NB4 (cell line): ENCODE measurements at regions not wholly inside any gene's neighbourhood (a gene's known extent, or its start where the extent isn't known, plus 50 kb on each side); places are given as distances from the start of the nearest gene placed in this dataset.

ENCODE experiments used
- DNase-seq: peaks from one replicate; pipeline ENCODE4 v3.0.0; 2010; ENCODE audit warnings: low read depth
- H3K4me3 ChIP-seq: one replicate; pipeline ENCODE4 v1.5.1; 2011; ENCODE audit warnings: mild to moderate bottlenecking, low read depth, low read length, moderate library complexity
- MYC ChIP-seq: IDR thresholded peaks from 2 replicates; pipeline ENCODE4 v1.6.1; 2011; ENCODE audit warnings: low read depth, low read length
- POLR2A ChIP-seq: IDR thresholded peaks from 2 replicates; pipeline ENCODE4 v1.6.1; 2011; ENCODE audit warnings: mild to moderate bottlenecking; ENCODE audit not compliant: insufficient read length; ENCODE audit errors: extremely low read depth
- TF ChIP-seq, protein P1 (sequence below): IDR thresholded peaks from one replicate; pipeline ENCODE4 v1.5.1; 2012; ENCODE audit warnings: low read depth, low read length
- TF ChIP-seq, protein P2 (sequence below): IDR thresholded peaks from 2 replicates; pipeline ENCODE4 v1.6.1; 2011; ENCODE audit warnings: low read depth, low read length

DNA sequence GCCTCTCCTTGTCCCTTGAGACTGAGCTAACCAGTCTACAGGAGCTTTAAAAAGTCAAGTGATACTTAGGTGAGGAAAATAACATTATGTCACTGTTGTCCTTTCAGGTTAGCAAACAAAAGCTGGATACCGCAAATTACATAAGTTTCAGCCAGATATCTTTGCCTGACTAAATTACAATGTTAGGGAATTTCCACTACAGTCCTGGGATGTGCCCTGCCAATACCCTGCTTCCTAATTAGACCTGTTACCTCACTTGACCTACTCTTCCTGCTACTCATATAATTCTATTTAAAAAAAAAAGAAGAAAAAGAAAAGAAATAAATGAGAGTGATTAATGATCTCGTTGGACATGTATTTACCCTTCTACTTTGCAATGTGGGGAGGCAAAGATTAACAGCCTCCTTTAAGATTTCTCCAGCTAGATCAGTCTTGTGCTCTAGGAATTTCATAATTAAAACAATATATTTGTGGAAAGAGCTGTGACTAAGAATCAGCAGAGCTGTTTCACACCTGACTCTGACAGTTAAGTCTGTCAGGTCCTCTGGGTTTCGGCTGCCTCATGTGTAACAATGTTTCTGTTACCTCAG lies 318.9 kb downstream of the HDGFL1 start:
- no peak overlapping the region for H3K4me3 ChIP-seq
- TF ChIP-seq POLR2A = no peak
- TF ChIP-seq, protein P1, sequence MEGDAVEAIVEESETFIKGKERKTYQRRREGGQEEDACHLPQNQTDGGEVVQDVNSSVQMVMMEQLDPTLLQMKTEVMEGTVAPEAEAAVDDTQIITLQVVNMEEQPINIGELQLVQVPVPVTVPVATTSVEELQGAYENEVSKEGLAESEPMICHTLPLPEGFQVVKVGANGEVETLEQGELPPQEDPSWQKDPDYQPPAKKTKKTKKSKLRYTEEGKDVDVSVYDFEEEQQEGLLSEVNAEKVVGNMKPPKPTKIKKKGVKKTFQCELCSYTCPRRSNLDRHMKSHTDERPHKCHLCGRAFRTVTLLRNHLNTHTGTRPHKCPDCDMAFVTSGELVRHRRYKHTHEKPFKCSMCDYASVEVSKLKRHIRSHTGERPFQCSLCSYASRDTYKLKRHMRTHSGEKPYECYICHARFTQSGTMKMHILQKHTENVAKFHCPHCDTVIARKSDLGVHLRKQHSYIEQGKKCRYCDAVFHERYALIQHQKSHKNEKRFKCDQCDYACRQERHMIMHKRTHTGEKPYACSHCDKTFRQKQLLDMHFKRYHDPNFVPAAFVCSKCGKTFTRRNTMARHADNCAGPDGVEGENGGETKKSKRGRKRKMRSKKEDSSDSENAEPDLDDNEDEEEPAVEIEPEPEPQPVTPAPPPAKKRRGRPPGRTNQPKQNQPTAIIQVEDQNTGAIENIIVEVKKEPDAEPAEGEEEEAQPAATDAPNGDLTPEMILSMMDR = no peak
- TF ChIP-seq, protein P2, sequence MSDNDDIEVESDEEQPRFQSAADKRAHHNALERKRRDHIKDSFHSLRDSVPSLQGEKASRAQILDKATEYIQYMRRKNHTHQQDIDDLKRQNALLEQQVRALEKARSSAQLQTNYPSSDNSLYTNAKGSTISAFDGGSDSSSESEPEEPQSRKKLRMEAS = no peak
- no peak for DNase-seq

DNA sequence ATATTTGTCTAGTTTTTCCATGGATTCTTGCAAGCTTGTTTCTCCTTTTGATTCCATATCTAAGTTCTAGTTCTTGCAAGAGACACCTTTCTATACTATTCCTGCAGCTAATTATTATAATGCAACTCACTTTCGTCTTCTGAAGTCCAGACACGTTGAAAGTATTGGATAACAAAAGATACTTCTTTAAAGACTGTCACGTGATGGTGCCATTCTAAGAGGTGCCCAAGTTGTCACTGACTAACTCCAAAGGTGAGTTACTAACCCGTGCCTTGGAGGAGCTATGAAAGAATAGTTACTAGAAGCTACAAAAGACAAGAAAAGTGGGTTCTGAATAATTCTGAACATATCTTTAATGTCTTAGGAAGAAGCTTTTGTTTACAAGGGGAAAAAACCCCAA lies 322.6 kb downstream of the HDGFL1 start:
- DNase-seq = no peak
- no peak overlapping the region for H3K4me3 ChIP-seq
- TF ChIP-seq, protein P2 = no peak
- TF ChIP-seq POLR2A (no peak), MYC (no peak)
- TF ChIP-seq, protein P1 = no peak

DNA sequence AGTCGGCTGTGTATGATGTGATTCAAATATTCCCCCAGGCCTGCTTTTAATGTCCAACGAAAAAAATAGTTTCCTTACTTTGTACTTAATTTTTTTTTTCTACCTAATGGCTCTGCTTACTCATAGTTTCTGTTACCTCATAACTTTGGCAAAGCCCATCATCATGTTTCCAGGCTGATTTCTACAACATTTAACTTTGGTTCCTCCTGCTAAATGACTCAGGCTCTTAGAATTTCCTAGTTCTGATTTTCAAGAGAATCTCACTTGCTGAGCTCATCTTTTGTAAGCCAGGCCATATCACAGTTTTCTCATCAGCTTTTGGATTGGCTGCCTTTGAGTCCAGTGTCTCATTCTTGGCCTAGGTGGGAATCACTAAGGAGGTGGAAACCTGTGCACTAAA lies 323.1 kb downstream of the HDGFL1 start:
- TF ChIP-seq, protein P2 = no peak
- TF ChIP-seq, protein P1 = no peak
- no peak for TF ChIP-seq POLR2A
- no peak for TF ChIP-seq MYC
- no peak for DNase-seq
- H3K4me3 ChIP-seq = no peak overlapping the region

DNA sequence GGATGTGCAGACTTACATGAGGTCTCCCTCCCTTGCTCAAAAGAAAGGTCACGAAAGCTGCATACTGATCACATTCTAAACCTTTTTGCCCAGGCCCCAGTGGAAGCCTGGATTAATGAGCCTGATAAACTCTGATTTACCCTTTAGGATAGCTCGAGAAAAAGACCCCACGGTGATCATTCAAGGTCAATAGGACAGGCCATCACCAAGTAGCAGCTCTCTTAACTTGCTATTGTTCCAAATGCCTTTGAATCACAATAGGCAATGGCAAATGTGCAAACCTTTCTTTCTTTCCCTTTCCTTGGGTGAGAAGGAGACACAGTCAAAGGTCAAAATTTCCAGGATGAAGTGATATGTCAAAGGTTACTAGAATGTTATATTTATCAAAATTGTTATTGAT lies 327.3 kb downstream of the HDGFL1 start:
- TF ChIP-seq, protein P1 = no peak
- TF ChIP-seq, protein P2 = no peak
- no peak for TF ChIP-seq POLR2A
- TF ChIP-seq MYC = no peak
- H3K4me3 ChIP-seq = no peak overlapping the region
- no peak for DNase-seq

DNA sequence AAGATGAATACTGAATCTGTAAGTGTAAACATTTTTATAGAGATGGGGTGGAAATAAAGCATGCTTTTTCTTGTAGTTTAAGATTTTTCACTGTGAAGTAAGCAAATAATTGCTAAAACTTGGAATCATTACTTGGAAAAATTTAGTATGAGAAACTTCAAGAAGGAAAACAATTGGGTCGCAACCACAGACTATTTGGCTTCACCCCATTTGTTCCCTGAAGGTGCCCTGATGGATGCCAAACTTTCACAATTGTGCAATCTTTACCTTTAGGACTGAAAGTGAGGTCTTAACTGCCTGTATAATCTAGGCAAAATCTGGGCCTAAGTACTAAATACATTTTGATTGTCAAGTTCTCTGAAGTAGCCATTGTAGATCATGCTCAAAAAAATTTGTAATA lies 330.1 kb downstream of the HDGFL1 start:
- DNase-seq = no peak
- H3K4me3 ChIP-seq = no peak overlapping the region
- TF ChIP-seq POLR2A (no peak), MYC (no peak)
- TF ChIP-seq, protein P2 = no peak
- TF ChIP-seq, protein P1 = no peak
